Activated CD8-positive, alpha-beta memory T cell treated with anti-CD3 and anti-CD28 coated beads, Interleukin-2, amount 10 ng/mL, durations not matched to agents 7 days and 5 days (primary cell): ENCODE measurements at regions not wholly inside any gene's neighbourhood (a gene's known extent, or its start where the extent isn't known, plus 50 kb on each side); places are given as distances from the start of the nearest gene placed in this dataset.
"Not testable (repeated sequence)": the region's sequence is repeated elsewhere in the genome, so short reads cannot be mapped to it uniquely, and the experiment has no call there.

Experiments used
- ATAC-seq: fragments of 150-1000 bp; cut with Tn5 transposase; one replicate; pipeline ENCODE4 v1.10.0; 2021; ENCODE audit warnings: moderate library complexity
- CTCF ChIA-PET: fragments of 350-600 bp; sonication (Branson Sonifier 250); formaldehyde crosslinking; loops from one replicate; lab custom pipeline; 2021; ENCODE audit warnings: antibody characterized with exemption; lab: Charles Lee
- DNase-seq: peaks from one replicate; pipeline ENCODE4 v3.0.0-alpha.2; 2020
- H3K27ac Mint-ChIP-seq: one replicate; pipeline ENCODE4 v1.8.0; 2021; ENCODE audit warnings: mild to moderate bottlenecking, mixed read lengths
- H3K27me3 Mint-ChIP-seq: one replicate; pipeline ENCODE4 v1.8.0; 2021; ENCODE audit warnings: mixed read lengths
- H3K36me3 Mint-ChIP-seq: one replicate; pipeline ENCODE4 v1.8.0; 2021; ENCODE audit warnings: mild to moderate bottlenecking, mixed read lengths
- H3K4me1 Mint-ChIP-seq: one replicate; pipeline ENCODE4 v1.8.0; 2021; ENCODE audit warnings: mixed read lengths
- H3K4me3 Mint-ChIP-seq: one replicate; pipeline ENCODE4 v1.8.0; 2021; ENCODE audit warnings: mild to moderate bottlenecking, moderate library complexity, mixed read lengths
- H3K9me3 Mint-ChIP-seq: one replicate; pipeline ENCODE4 v1.8.0; 2022; ENCODE audit warnings: low read depth, mixed read lengths

DNA sequence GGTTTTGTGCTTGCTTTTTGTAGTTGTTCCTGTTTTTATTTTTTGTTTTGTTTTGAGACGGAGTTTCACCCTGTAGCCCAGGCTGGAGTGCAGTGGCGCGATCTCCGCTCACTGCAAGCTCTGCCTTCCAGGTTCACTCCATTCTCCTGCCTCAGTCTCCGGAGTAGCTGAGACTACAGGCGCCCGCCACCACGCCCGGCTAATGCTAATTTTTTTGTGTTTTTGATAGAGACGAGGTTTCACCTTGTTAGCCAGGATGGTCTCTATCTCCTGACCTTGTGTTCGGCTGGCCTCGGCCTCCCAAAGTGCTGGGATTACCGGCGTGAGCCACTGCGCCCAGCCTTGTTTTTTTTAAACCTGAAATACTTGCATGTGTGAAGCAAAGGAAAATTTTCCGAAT is 908.8 kb upstream of the PIK3C3 start:
- CTCF ChIA-PET, H3K27me3 Mint-ChIP-seq, H3K4me1 Mint-ChIP-seq, DNase-seq, H3K9me3 Mint-ChIP-seq, H3K36me3 Mint-ChIP-seq, H3K4me3 Mint-ChIP-seq, ATAC-seq, H3K27ac Mint-ChIP-seq: not testable (repeated sequence)

GRCh38 chr18:41043876-41044275 is 911.2 kb upstream of the PIK3C3 start:
- CTCF ChIA-PET, result no interaction called here
- Mint-ChIP-seq H3K27ac (no peak overlapping the region), H3K4me1 (no peaks in the 10 kb centered on the region), H3K4me3 (no peak overlapping the region), H3K9me3 (no peaks in the 10 kb centered on the region), H3K27me3 (no peaks in the 10 kb centered on the region), H3K36me3 (no peaks in the 10 kb centered on the region)
- DNase-seq (no peak), ATAC-seq (no peak)

DNA sequence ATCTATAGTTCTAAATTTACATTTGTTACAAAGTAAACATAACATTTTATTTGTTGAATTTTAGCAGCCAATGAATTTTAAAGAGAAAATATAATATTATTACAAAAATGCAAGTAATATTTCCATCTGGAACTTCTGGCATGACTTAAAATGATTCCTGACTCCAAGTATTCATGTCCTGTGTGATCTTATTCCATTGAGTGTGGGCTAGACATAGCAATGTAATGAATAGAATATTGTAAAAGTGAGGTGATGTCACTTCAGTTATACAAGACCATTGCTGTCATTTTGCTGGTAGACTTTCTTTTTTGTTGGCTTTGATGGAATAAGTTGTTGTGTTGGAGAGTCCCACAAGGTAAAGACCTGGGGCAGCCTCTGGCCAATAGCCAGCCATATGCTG is 912.2 kb upstream of the PIK3C3 start:
- Mint-ChIP-seq H3K4me3 (no peak overlapping the region), H3K4me1 (no peaks in the 10 kb centered on the region), H3K36me3 (no peaks in the 10 kb centered on the region), H3K27ac (no peak overlapping the region), H3K27me3 (no peaks in the 10 kb centered on the region), H3K9me3 (peaks cover 2% of the 10 kb centered on the region)
- no peak for ATAC-seq
- no peak for DNase-seq
- CTCF ChIA-PET, result no interaction called here

GRCh38 chr18:41038071-41038470 is 917.0 kb upstream of the PIK3C3 start:
- H3K4me3 Mint-ChIP-seq, result no peak overlapping the region
- H3K27me3 Mint-ChIP-seq, result no peaks in the 10 kb centered on the region
- no peak for DNase-seq
- H3K27ac Mint-ChIP-seq, result no peak overlapping the region
- H3K9me3 Mint-ChIP-seq, result peaks cover 8% of the 10 kb centered on the region
- H3K4me1 Mint-ChIP-seq, result no peaks in the 10 kb centered on the region
- CTCF ChIA-PET, result no interaction called here
- no peak for ATAC-seq
- no peaks in the 10 kb centered on the region for H3K36me3 Mint-ChIP-seq

DNA sequence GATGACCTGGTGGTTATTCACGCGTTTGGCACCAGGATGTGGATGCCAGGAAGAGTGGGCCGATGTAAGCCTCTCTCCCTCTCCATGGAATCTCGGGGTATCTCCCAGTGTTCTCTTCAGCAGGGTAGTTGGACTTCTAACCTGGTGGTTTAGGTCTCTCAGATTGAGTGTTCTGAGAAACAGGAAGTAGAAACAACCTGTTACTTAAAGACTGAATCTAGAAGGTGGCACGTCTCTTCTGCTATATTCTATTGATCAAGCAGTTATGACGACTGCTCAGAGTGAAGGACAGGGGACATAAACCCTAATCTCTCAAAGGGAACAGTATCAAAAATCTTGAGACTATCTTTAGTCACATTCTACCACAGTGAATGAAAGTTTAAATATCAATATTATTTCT is 918.7 kb upstream of the PIK3C3 start:
- H3K36me3 Mint-ChIP-seq, result no peaks in the 10 kb centered on the region
- DNase-seq (no peak), ATAC-seq (no peak)
- H3K4me1 Mint-ChIP-seq, result no peaks in the 10 kb centered on the region
- peaks cover 11% of the 10 kb centered on the region for H3K9me3 Mint-ChIP-seq
- CTCF ChIA-PET, result no interaction called here
- H3K27me3 Mint-ChIP-seq, result no peaks in the 10 kb centered on the region
- no peak overlapping the region for H3K4me3 Mint-ChIP-seq
- no peak overlapping the region for H3K27ac Mint-ChIP-seq

- CTCF ChIA-PET, result no interaction called here
- Mint-ChIP-seq H3K9me3 (peaks cover 11% of the 10 kb centered on the region), H3K4me1 (no peaks in the 10 kb centered on the region), H3K27ac (no peak overlapping the region), H3K27me3 (no peaks in the 10 kb centered on the region), H3K36me3 (no peaks in the 10 kb centered on the region), H3K4me3 (no peak overlapping the region)
- DNase-seq (no peak), ATAC-seq (no peak)
Observed at GRCh38 chr18:41034413-41034812, 920.6 kb upstream of the PIK3C3 start.

DNA sequence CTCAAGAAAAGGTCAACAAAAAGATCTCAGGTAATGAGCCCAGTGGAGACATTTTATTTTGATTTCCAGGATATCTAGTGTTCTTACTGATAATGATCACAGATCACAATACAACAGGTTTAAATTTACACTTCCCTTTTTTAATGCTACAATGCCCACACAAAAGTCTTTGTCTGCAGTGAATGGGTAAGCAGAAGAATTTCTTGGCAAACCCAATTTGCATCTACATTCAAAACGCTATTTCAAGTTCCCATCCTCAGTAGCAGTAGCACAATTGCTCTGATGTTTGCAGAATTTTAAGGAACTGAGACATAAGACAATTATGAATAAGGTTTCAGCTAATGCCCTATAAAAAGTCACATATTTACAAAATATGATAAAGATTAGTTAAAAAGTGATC is 929.4 kb upstream of the PIK3C3 start:
- H3K27me3 Mint-ChIP-seq, result no peaks in the 10 kb centered on the region
- peaks cover 9% of the 10 kb centered on the region for H3K9me3 Mint-ChIP-seq
- H3K27ac Mint-ChIP-seq, result no peak overlapping the region
- DNase-seq (no peak), ATAC-seq (no peak)
- no peaks in the 10 kb centered on the region for H3K4me1 Mint-ChIP-seq
- no peak overlapping the region for H3K4me3 Mint-ChIP-seq
- no peaks in the 10 kb centered on the region for H3K36me3 Mint-ChIP-seq
- CTCF ChIA-PET, result no interaction called here

- H3K36me3 Mint-ChIP-seq, result no peaks in the 10 kb centered on the region
- CTCF ChIA-PET, result no interaction called here
- no peak overlapping the region for H3K27ac Mint-ChIP-seq
Observed at GRCh38 chr18:41024792-41025191, 930.2 kb upstream of the PIK3C3 start.

DNA sequence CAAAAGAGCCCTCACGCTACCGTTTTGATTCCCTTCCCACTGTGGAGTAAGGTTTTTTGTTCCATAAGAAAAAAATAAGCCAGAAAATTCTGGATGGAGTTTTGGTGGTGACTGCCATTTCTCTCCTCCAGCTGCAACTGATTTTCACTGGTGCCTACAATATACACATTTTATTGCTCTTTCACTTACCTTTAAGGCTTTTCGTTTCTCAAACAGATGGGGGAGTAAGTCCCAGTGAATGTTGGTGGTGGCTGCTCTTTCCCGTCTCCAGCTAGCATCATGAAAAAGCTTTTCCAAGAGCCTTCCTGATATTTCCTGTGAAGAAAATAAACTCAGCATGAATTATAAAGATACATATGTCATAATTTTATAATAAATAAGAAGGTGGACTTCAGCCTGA is 932.5 kb upstream of the PIK3C3 start:
- peaks cover 6% of the 10 kb centered on the region for H3K9me3 Mint-ChIP-seq
- H3K4me3 Mint-ChIP-seq, result no peak overlapping the region
- no peaks in the 10 kb centered on the region for H3K27me3 Mint-ChIP-seq
- H3K36me3 Mint-ChIP-seq, result no peaks in the 10 kb centered on the region
- H3K27ac Mint-ChIP-seq, result no peak overlapping the region
- CTCF ChIA-PET, result no interaction called here
- DNase-seq (no peak), ATAC-seq (no peak)
- no peaks in the 10 kb centered on the region for H3K4me1 Mint-ChIP-seq

More at GRCh38 chr18:41024792-41025191, 930.2 kb upstream of the PIK3C3 start:
- peaks cover 9% of the 10 kb centered on the region for H3K9me3 Mint-ChIP-seq
- H3K4me3 Mint-ChIP-seq, result no peak overlapping the region
- no peaks in the 10 kb centered on the region for H3K4me1 Mint-ChIP-seq
- ATAC-seq, result no peak
- H3K27me3 Mint-ChIP-seq, result no peaks in the 10 kb centered on the region
- DNase-seq, result no peak

DNA sequence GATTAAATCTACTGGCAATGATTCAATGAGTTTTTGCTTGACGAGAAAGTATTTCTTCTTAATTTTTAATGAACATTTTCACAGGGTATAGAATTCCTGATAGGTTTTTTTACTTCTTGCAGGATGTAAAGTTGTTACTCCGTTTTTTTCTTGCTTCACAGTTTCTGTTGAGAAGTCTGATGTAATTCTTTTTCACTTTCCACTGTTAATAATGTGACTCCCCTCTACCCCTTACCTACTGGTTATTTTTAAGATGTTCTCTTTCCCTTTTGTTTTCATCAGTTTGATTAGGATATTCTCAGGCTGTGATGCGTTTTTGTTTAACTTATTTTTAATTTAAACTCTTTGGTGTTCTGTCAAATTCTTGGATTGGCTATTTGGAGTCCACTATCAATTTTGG is 933.9 kb upstream of the PIK3C3 start:
- Mint-ChIP-seq H3K36me3 (no peaks in the 10 kb centered on the region), H3K9me3 (peaks cover 4% of the 10 kb centered on the region), H3K4me3 (no peak overlapping the region), H3K27me3 (no peaks in the 10 kb centered on the region), H3K27ac (no peak overlapping the region), H3K4me1 (no peaks in the 10 kb centered on the region)
- DNase-seq, result no peak
- CTCF ChIA-PET, result no interaction called here
- no peak for ATAC-seq

DNA sequence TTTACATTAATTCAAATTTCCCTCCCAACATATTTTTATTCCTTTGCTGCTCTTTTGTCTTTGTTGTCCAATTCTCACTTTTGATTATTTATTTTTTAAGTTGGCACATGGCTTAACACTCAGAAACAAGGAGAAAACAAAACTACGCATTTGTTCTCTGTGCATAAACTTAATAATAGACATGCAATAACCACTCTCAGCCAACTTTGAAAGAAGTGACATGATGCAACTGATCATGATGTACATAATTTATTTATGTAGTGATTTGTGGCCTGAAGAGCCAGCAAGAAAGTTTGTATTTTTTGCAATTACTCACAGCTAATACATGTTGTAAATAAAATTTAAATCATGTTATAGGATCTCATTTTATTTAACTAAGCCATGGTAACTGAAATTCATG is 942.8 kb upstream of the PIK3C3 start:
- Mint-ChIP-seq H3K9me3 (peaks cover 7% of the 10 kb centered on the region), H3K27me3 (no peaks in the 10 kb centered on the region), H3K4me3 (no peak overlapping the region), H3K4me1 (no peaks in the 10 kb centered on the region), H3K36me3 (no peaks in the 10 kb centered on the region), H3K27ac (no peak overlapping the region)
- ATAC-seq (no peak), DNase-seq (no peak)
- CTCF ChIA-PET, result no interaction called here

DNA sequence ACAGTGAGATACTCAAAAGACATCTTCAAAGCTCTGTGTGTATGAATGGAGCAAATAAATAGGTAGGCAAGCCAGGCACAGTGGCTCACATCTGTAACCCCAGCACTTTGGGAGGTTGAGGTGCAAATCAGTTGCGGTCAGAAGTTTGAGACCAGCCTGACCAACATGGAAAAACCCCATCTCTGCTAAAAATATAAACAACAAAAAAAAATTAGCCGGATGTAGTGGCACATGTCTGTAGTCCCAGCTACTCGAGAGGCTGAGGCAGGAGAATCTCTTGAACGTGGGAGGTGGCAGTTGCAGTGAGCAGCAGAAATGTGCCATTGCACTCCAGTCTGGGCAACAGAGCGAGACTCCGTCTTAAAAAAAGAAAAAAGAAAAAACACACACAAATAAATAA is 945.1 kb upstream of the PIK3C3 start:
- CTCF ChIA-PET, result no interaction called here
- H3K4me3 Mint-ChIP-seq, result no peak overlapping the region
- H3K36me3 Mint-ChIP-seq, result no peaks in the 10 kb centered on the region
- no peak for DNase-seq
- no peak overlapping the region for H3K27ac Mint-ChIP-seq
- ATAC-seq, result no peak
- H3K4me1 Mint-ChIP-seq, result no peaks in the 10 kb centered on the region
- no peaks in the 10 kb centered on the region for H3K27me3 Mint-ChIP-seq
- H3K9me3 Mint-ChIP-seq, result peaks cover 5% of the 10 kb centered on the region

DNA sequence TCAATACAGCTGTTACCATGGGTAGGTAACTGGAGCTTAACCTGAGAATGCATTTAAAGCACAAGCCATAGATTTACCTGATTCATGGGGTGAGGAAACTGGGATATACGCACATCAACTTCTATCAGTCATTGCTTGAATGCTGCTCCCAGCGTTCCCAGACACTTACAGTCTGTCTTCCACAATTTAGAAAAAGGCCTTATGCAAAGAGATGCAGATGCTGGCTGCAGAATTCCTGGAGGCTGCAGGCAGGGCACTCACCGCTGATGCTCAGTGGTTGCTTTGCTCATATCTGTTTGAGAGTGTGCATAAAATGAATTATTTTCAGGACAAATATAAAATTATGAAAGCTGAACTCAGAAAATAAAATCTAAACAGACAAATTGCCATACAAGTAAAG is 950.7 kb upstream of the PIK3C3 start:
- H3K9me3 Mint-ChIP-seq, result peaks cover 2% of the 10 kb centered on the region
- no peak overlapping the region for H3K27ac Mint-ChIP-seq
- no peaks in the 10 kb centered on the region for H3K36me3 Mint-ChIP-seq
- H3K4me1 Mint-ChIP-seq, result no peaks in the 10 kb centered on the region
- H3K27me3 Mint-ChIP-seq, result no peaks in the 10 kb centered on the region
- DNase-seq (no peak), ATAC-seq (no peak)
- H3K4me3 Mint-ChIP-seq, result no peak overlapping the region
- CTCF ChIA-PET, result no interaction called here

DNA sequence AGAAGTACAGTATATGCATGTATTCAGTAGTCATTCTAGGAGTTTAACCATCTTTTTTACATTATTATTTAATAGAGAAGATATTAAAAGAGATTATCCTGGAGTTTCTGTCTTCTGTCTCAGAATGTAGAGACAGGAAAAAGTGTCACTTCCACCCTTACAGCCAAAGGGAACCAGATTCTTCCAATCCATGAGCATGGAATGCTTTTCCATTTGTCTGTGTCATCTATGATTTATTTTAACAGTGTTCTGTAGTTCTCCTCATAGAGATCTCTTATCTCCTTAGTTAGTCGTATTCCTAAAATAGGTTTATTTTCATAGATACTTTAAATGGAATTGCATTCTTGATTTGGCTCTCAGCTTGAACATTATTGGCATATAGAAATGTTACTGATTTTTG is 959.5 kb upstream of the PIK3C3 start:
- DNase-seq (no peak), ATAC-seq (no peak)
- Mint-ChIP-seq H3K9me3 (peaks cover 5% of the 10 kb centered on the region), H3K36me3 (no peaks in the 10 kb centered on the region), H3K27me3 (no peaks in the 10 kb centered on the region), H3K27ac (no peak overlapping the region), H3K4me1 (no peaks in the 10 kb centered on the region), H3K4me3 (no peak overlapping the region)
- CTCF ChIA-PET, result no interaction called here

DNA sequence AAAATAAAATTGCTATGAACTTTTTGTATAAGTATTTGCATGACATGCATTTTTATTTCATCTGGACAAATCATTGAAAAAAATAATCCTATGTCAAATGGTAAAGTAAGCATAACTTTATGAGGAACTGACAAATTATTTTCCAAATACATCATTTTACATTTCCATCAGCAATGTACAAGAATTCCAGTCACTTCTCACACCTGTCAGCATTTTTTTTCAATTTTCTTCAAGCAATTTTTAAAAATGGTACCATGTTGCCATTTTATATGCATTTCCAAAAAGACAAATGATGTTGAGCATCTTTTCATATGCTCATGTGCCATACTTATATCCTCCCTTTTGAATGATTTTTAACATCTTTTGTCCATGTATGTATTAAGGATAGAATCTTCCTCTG is 961.7 kb upstream of the PIK3C3 start:
- DNase-seq (no peak), ATAC-seq (no peak)
- Mint-ChIP-seq H3K27ac (no peak overlapping the region), H3K27me3 (no peaks in the 10 kb centered on the region), H3K4me3 (no peak overlapping the region), H3K9me3 (peaks cover 3% of the 10 kb centered on the region), H3K4me1 (no peaks in the 10 kb centered on the region), H3K36me3 (no peaks in the 10 kb centered on the region)
- CTCF ChIA-PET, result no interaction called here
